HL-60 (cell line): ENCODE measurements at regions not wholly inside any gene's neighbourhood (a gene's known extent, or its start where the extent isn't known, plus 50 kb on each side); places are given as distances from the start of the nearest gene placed in this dataset.

ENCODE experiments used
- GABPA ChIP-seq: IDR thresholded peaks from 2 replicates; pipeline ENCODE4 v1.6.1; 2012; ENCODE audit warnings: low read depth
- REST ChIP-seq: IDR thresholded peaks from 2 replicates; pipeline ENCODE4 v1.6.1; 2012; ENCODE audit warnings: low read depth; ENCODE audit not compliant: insufficient replicate concordance
- TF ChIP-seq, protein P1 (sequence below): IDR thresholded peaks from one replicate; pipeline ENCODE4 v1.5.1; 2011; ENCODE audit warnings: low read length, control low read depth, inconsistent platforms; ENCODE audit not compliant: insufficient read depth

DNA sequence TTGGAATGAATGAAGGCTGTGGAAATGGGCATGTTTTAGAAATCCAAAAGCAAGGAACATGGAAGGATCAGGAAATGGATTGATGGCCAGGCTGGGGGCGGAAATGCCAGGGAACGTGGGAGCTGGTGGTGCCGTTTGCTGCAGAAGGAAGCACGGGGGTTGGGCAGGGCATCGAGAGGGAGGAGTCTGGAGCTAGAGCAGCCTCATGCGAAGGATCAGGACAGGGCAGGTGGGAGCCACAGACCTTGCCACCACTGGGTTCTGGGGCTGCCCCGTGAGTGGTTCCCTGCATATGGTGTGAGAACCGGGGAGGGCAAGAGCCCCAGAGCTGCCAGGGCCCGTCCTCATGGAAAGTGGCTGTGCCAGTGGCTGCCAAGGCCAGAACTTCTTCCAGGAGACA, 193.8 kb upstream of the ZNF32 start:
- TF ChIP-seq, protein P1, sequence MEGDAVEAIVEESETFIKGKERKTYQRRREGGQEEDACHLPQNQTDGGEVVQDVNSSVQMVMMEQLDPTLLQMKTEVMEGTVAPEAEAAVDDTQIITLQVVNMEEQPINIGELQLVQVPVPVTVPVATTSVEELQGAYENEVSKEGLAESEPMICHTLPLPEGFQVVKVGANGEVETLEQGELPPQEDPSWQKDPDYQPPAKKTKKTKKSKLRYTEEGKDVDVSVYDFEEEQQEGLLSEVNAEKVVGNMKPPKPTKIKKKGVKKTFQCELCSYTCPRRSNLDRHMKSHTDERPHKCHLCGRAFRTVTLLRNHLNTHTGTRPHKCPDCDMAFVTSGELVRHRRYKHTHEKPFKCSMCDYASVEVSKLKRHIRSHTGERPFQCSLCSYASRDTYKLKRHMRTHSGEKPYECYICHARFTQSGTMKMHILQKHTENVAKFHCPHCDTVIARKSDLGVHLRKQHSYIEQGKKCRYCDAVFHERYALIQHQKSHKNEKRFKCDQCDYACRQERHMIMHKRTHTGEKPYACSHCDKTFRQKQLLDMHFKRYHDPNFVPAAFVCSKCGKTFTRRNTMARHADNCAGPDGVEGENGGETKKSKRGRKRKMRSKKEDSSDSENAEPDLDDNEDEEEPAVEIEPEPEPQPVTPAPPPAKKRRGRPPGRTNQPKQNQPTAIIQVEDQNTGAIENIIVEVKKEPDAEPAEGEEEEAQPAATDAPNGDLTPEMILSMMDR: no peak
- TF ChIP-seq GABPA (no peak), REST (no peak)
